ENCODE measurements at regions not wholly inside any gene's neighbourhood (a gene's known extent, or its start where the extent isn't known, plus 50 kb on each side); places are given as distances from the start of the nearest gene placed in this dataset.

- ATAC-seq = no peak
- Histone ChIP-seq H3K4me2 (no peak overlapping the region), H3K27me3 (ENCODE audit: insufficient read depth) (no peaks in the 10 kb centered on the region), H2AFZ (no peak overlapping the region), H4K20me1 (replicated peaks; ENCODE audit: insufficient read depth) (no peaks in the 10 kb centered on the region), H3K4me3 (no peak overlapping the region), H3K27ac (ENCODE audit: low read depth) (no peak overlapping the region), H3K79me2 (replicated peaks; ENCODE audit: insufficient read depth) (no peaks in the 10 kb centered on the region), H3K4me1 (ENCODE audit: insufficient read depth) (no peaks in the 10 kb centered on the region), H3F3A (replicated peaks; ENCODE audit: low read depth) (no peaks in the 10 kb centered on the region), H3K9me2 (ENCODE audit: insufficient read depth) (no peaks in the 10 kb centered on the region; the same call in 1 of the 2 replicates), H3K36me3 (ENCODE audit: insufficient read depth) (no peaks in the 10 kb centered on the region)
- Mint-ChIP-seq H3K27me3 (ENCODE audit: insufficient read depth, low read depth, poor library complexity) (no peaks in the 10 kb centered on the region), H3K4me1 (peaks cover 3% of the 10 kb centered on the region; the same call in 2 of the 3 replicates), H3K36me3 (ENCODE audit: low read depth) (no peaks in the 10 kb centered on the region), H3K4me3 (no peak overlapping the region), H3K27ac (no peak overlapping the region), H3K9me3 (no peaks in the 10 kb centered on the region)
- DNase-seq (ENCODE audit: low spot score) = no peak
- no peak for TF ChIP-seq JUNB (IDR thresholded peaks at IDR 0.05; ENCODE audit: unreplicated experiment)
- no peak for TF ChIP-seq EZH2phosphoT487 (IDR thresholded peaks at IDR 0.05; ENCODE audit: unreplicated experiment)
- no peak for TF ChIP-seq STAT1 (IDR thresholded peaks at IDR 0.05; ENCODE audit: unreplicated experiment)
- TF ChIP-seq NANOG (IDR thresholded peaks at IDR 0.05; ENCODE audit: borderline replicate concordance) = no peak
- TF ChIP-seq CREB1 (CRISPR knock-in tag; IDR thresholded peaks at IDR 0.05; ENCODE audit: low read depth) = no peak
- TF ChIP-seq ZNF114 (CRISPR knock-in tag; IDR thresholded peaks at IDR 0.05) = no peak
- TF ChIP-seq, protein P1, sequence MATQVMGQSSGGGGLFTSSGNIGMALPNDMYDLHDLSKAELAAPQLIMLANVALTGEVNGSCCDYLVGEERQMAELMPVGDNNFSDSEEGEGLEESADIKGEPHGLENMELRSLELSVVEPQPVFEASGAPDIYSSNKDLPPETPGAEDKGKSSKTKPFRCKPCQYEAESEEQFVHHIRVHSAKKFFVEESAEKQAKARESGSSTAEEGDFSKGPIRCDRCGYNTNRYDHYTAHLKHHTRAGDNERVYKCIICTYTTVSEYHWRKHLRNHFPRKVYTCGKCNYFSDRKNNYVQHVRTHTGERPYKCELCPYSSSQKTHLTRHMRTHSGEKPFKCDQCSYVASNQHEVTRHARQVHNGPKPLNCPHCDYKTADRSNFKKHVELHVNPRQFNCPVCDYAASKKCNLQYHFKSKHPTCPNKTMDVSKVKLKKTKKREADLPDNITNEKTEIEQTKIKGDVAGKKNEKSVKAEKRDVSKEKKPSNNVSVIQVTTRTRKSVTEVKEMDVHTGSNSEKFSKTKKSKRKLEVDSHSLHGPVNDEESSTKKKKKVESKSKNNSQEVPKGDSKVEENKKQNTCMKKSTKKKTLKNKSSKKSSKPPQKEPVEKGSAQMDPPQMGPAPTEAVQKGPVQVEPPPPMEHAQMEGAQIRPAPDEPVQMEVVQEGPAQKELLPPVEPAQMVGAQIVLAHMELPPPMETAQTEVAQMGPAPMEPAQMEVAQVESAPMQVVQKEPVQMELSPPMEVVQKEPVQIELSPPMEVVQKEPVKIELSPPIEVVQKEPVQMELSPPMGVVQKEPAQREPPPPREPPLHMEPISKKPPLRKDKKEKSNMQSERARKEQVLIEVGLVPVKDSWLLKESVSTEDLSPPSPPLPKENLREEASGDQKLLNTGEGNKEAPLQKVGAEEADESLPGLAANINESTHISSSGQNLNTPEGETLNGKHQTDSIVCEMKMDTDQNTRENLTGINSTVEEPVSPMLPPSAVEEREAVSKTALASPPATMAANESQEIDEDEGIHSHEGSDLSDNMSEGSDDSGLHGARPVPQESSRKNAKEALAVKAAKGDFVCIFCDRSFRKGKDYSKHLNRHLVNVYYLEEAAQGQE (IDR thresholded peaks at IDR 0.05; ENCODE audit: unreplicated experiment) = no peak
- TF ChIP-seq ETS1 (IDR thresholded peaks at IDR 0.05) = no peak
- TF ChIP-seq, protein P2, sequence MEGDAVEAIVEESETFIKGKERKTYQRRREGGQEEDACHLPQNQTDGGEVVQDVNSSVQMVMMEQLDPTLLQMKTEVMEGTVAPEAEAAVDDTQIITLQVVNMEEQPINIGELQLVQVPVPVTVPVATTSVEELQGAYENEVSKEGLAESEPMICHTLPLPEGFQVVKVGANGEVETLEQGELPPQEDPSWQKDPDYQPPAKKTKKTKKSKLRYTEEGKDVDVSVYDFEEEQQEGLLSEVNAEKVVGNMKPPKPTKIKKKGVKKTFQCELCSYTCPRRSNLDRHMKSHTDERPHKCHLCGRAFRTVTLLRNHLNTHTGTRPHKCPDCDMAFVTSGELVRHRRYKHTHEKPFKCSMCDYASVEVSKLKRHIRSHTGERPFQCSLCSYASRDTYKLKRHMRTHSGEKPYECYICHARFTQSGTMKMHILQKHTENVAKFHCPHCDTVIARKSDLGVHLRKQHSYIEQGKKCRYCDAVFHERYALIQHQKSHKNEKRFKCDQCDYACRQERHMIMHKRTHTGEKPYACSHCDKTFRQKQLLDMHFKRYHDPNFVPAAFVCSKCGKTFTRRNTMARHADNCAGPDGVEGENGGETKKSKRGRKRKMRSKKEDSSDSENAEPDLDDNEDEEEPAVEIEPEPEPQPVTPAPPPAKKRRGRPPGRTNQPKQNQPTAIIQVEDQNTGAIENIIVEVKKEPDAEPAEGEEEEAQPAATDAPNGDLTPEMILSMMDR (conservative IDR thresholded peaks at IDR 0.05; ENCODE audit: low read depth in 2 of 2) = no peak
- no peak for TF ChIP-seq ZNF462 (CRISPR knock-in tag; IDR thresholded peaks at IDR 0.05)
- TF ChIP-seq POLR2AphosphoS5 (IDR thresholded peaks at IDR 0.05; ENCODE audit: low read depth) = no peak
- TF ChIP-seq ZNF331 (CRISPR knock-in tag; IDR thresholded peaks at IDR 0.05; ENCODE audit: low read depth) = no peak
- TF ChIP-seq EZH2 (IDR thresholded peaks at IDR 0.05; ENCODE audit: low read depth, unreplicated experiment) = no peak
Measured at GRCh38 chr2:221926327-221926726, 354.2 kb upstream of the EPHA4 start.
